ENCODE measurements at regions not wholly inside any gene's neighbourhood (a gene's known extent, or its start where the extent isn't known, plus 50 kb on each side); places are given as distances from the start of the nearest gene placed in this dataset.

DNA sequence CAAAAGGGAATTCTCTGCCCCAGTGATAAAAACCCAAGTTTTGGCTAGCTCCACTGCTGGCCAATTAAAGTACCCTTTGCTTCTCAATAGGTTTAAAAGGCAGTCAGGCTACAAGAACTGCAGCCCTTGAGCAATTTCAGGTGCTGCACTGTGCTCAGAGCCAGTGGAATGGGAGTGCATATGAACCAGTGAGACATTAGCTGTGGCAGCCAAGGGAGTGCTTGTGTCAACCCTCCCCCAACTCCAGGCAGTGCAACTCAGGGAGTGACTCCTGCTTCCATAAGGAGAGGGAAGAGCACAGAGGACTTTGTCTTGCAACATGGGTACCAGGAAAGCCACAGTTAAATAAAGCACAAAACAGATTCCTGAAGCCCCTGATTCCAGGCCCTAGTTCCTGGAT, 61.6 kb upstream of the VAMP7 start:
- no peak for TF ChIP-seq ARHGAP35 (IDR thresholded peaks at IDR 0.05; ENCODE audit: partially characterized antibody)
- no peak for TF ChIP-seq POLR2AphosphoS5 (IDR thresholded peaks at IDR 0.05; ENCODE audit: control insufficient read depth, insufficient read depth, low read depth, low read length)
- TF ChIP-seq EWSR1 (IDR thresholded peaks at IDR 0.05; ENCODE audit: borderline replicate concordance, low read depth, partially characterized antibody) = no peak
- no peak for TF ChIP-seq POLR2A (conservative IDR thresholded peaks at IDR 0.05)
- TF ChIP-seq HDAC2 (IDR thresholded peaks at IDR 0.05) = no peak
- TF ChIP-seq REST (IDR thresholded peaks at IDR 0.05; ENCODE audit: borderline replicate concordance) = no peak
- no peak for TF ChIP-seq REST (CRISPR knock-in tag; IDR thresholded peaks at IDR 0.05; ENCODE audit: low read depth)
